ENCODE measurements at regions not wholly inside any gene's neighbourhood (a gene's known extent, or its start where the extent isn't known, plus 50 kb on each side); places are given as distances from the start of the nearest gene placed in this dataset.

- in situ Hi-C loops (cut with HindIII; ENCODE audit: low sequenced_read_pairs) = no loop called here
- no peak for TF ChIP-seq CTCF (IDR thresholded peaks at IDR 0.05; ENCODE audit: low read depth, low read length)
- no peak for DNase-seq (ENCODE audit: low read depth, low spot score)
- no peak overlapping the region for H3K4me3 ChIP-seq (ENCODE audit: low read depth, low read length)
These were observed 96.5 kb upstream of the PRR5 start for GRCh38 chr22:44605486-44605885.

GRCh38 chr22:44604991-44605390 is 97.0 kb upstream of the PRR5 start:
- in situ Hi-C loops (cut with HindIII; ENCODE audit: low sequenced_read_pairs) = no loop called here
- no peak for DNase-seq (ENCODE audit: low read depth, low spot score)
- TF ChIP-seq CTCF (IDR thresholded peaks at IDR 0.05; ENCODE audit: low read depth, low read length) = no peak
- H3K4me3 ChIP-seq (ENCODE audit: low read depth, low read length) = no peak overlapping the region

GRCh38 chr22:44604455-44604854 is 97.5 kb upstream of the PRR5 start:
- DNase-seq (ENCODE audit: low read depth, low spot score) = no peak
- in situ Hi-C loops (cut with HindIII; ENCODE audit: low sequenced_read_pairs) = no loop called here
- H3K4me3 ChIP-seq (ENCODE audit: low read depth, low read length) = no peak overlapping the region
- no peak for TF ChIP-seq CTCF (IDR thresholded peaks at IDR 0.05; ENCODE audit: low read depth, low read length)

- H3K4me3 ChIP-seq (ENCODE audit: low read depth, low read length) = no peak overlapping the region
- TF ChIP-seq CTCF (IDR thresholded peaks at IDR 0.05; ENCODE audit: low read depth, low read length) = no peak
- in situ Hi-C loops (cut with HindIII; ENCODE audit: low sequenced_read_pairs) = no loop called here
- DNase-seq (ENCODE audit: low read depth, low spot score) = no peak
These were observed 98.2 kb upstream of the PRR5 start for GRCh38 chr22:44603767-44604166.

- in situ Hi-C loops (cut with HindIII; ENCODE audit: low sequenced_read_pairs) = no loop called here
- no peak overlapping the region for H3K4me3 ChIP-seq (ENCODE audit: low read depth, low read length)
- TF ChIP-seq CTCF (IDR thresholded peaks at IDR 0.05; ENCODE audit: low read depth, low read length) = no peak
- DNase-seq (ENCODE audit: low read depth, low spot score) = no peak
These were observed 100.3 kb upstream of the PRR5 start for GRCh38 chr22:44601725-44602124.

GRCh38 chr22:44601189-44601588 is 100.8 kb upstream of the PRR5 start:
- no peak for TF ChIP-seq CTCF (IDR thresholded peaks at IDR 0.05; ENCODE audit: low read depth, low read length)
- no peak overlapping the region for H3K4me3 ChIP-seq (ENCODE audit: low read depth, low read length)
- DNase-seq (ENCODE audit: low read depth, low spot score) = no peak
- in situ Hi-C loops (cut with HindIII; ENCODE audit: low sequenced_read_pairs) = no loop called here

GRCh38 chr22:44600207-44600785 is 101.7 kb upstream of the PRR5 start:
- H3K4me3 ChIP-seq (ENCODE audit: low read depth, low read length) = no peak overlapping the region
- DNase-seq (ENCODE audit: low read depth, low spot score) = no peak
- TF ChIP-seq CTCF (IDR thresholded peaks at IDR 0.05; ENCODE audit: low read depth, low read length) = no peak
- in situ Hi-C loops (cut with HindIII; ENCODE audit: low sequenced_read_pairs) = no loop called here

All from astrocyte of the spinal cord (primary cell).